PFSK-1 (cell line): ENCODE measurements at regions not wholly inside any gene's neighbourhood (a gene's known extent, or its start where the extent isn't known, plus 50 kb on each side); places are given as distances from the start of the nearest gene placed in this dataset.

ENCODE experiments used
- FOXP2 ChIP-seq: optimal IDR thresholded peaks from 2 replicates; pipeline ENCODE3; 2011; ENCODE audit warnings: borderline replicate concordance, control low read depth, inconsistent platforms; ENCODE audit not compliant: insufficient read depth; ENCODE audit errors: extremely low read length, extremely low read depth
- POLR2AphosphoS5 ChIP-seq: IDR thresholded peaks from 2 replicates; pipeline ENCODE4 v1.6.1; 2012; ENCODE audit warnings: low read depth, mild to moderate bottlenecking, control low read depth, low read length, moderate library complexity
- SIN3A ChIP-seq: IDR thresholded peaks from 2 replicates; pipeline ENCODE4 v1.6.1; 2012; ENCODE audit warnings: mild to moderate bottlenecking, low read length, moderate library complexity, borderline replicate concordance; ENCODE audit not compliant: insufficient read depth
- TAF1 ChIP-seq: IDR thresholded peaks from 2 replicates; pipeline ENCODE4 v1.6.1; 2012; ENCODE audit warnings: low read length, control low read depth, borderline replicate concordance; ENCODE audit not compliant: insufficient read depth
- TF ChIP-seq, protein P1 (sequence below), 2 experiments: IDR thresholded peaks; 2 replicates each; pipeline versions ENCODE4 v1.6.1 to v1.8.0; 2011 to 2012; ENCODE audit warnings: low read depth in 2 of 2, low read length in 2 of 2, control low read depth in 1 of 2, inconsistent platforms in 1 of 2, mild to moderate bottlenecking in 1 of 2, moderate library complexity in 1 of 2; ENCODE audit not compliant: insufficient read depth in 1 of 2

DNA sequence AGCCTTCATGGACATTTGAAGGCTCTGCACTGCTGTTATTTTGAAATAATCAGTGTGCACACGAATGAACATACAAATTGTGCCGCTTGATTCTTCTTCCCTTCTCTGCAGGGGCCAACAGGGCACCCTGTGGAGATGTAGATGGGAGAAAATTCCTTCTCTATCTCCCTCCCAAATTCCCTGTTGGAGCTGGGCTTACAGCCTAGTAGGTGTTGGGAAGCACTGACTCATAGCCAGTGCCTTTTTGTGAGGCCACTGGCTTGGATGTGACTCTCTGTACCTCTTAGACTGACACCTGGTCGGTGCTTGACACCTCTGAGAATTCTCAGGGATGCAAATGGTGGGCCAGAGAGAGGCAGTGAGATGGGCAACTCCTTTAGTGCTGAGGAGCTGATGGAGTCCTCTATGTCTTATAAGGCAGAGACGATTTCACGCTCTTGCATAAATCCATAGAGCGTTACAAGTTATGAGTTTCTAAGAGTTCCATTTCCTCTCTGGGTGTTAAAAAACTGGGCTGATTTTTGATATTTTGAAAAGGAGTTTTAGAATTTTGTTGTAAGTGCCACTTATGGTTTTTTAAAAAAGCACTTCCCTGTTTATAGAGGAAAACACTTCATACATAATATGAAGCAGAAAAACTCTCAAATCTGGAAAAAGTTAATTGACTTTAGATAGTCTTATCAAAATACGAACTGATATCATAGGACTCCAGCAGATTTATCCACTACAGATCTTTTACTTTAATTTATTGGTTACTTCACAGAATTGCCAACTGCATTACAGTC lies 89.8 kb upstream of the MAP3K7 start:
- TF ChIP-seq TAF1 (no peak), POLR2AphosphoS5 (no peak), FOXP2 (no peak), SIN3A (no peak)
- TF ChIP-seq, protein P1, sequence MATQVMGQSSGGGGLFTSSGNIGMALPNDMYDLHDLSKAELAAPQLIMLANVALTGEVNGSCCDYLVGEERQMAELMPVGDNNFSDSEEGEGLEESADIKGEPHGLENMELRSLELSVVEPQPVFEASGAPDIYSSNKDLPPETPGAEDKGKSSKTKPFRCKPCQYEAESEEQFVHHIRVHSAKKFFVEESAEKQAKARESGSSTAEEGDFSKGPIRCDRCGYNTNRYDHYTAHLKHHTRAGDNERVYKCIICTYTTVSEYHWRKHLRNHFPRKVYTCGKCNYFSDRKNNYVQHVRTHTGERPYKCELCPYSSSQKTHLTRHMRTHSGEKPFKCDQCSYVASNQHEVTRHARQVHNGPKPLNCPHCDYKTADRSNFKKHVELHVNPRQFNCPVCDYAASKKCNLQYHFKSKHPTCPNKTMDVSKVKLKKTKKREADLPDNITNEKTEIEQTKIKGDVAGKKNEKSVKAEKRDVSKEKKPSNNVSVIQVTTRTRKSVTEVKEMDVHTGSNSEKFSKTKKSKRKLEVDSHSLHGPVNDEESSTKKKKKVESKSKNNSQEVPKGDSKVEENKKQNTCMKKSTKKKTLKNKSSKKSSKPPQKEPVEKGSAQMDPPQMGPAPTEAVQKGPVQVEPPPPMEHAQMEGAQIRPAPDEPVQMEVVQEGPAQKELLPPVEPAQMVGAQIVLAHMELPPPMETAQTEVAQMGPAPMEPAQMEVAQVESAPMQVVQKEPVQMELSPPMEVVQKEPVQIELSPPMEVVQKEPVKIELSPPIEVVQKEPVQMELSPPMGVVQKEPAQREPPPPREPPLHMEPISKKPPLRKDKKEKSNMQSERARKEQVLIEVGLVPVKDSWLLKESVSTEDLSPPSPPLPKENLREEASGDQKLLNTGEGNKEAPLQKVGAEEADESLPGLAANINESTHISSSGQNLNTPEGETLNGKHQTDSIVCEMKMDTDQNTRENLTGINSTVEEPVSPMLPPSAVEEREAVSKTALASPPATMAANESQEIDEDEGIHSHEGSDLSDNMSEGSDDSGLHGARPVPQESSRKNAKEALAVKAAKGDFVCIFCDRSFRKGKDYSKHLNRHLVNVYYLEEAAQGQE (IDR thresholded peaks at IDR 0.05; ENCODE audit: insufficient read depth in 1 of 2, low read depth in 2 of 2, low read length in 2 of 2), result no peak

DNA sequence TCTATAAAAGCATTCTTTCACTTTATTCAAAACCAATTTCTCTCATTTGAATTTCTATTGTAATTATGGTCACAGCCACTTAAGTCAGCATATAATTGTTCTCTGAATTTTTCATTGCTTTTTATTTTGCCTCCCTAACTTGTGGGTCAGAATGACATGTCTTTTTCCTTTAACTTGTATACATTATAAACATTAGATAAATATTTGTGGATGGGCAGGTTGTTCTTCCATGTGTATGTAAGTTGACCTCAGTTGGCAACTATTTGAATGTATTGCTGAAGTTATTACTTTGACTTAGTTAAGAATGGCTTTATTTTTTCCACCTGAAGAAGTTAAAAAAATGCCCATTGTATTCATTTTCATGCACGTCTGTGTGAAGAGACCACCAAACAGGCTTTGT lies 83.0 kb upstream of the MAP3K7 start:
- TF ChIP-seq, protein P1 (IDR thresholded peaks at IDR 0.05; ENCODE audit: insufficient read depth in 1 of 2, low read depth in 2 of 2, low read length in 2 of 2), result no peak
- no peak for TF ChIP-seq TAF1
- TF ChIP-seq SIN3A, result no peak
- TF ChIP-seq POLR2AphosphoS5, result no peak
- TF ChIP-seq FOXP2, result no peak

DNA sequence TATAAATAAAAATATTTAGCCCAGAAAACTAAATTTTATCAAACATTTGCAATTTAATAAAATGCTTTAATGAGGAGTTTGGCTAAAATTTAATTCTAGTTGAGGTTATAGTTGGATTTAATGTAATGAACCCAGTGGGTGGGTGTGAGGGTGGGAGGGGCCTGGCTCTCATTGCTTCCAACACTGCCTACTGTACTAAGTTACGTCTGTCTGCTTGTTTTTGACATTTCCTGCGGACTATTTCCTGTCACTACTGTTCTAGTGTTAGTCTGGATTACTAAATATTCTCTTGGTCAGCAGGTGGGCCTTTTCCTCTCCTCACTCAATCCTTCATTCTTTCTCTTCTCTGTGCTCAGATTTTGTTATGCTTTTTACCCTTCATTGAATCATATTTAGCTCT lies 82.5 kb upstream of the MAP3K7 start:
- TF ChIP-seq TAF1, result no peak
- TF ChIP-seq FOXP2, result no peak
- TF ChIP-seq, protein P1 (IDR thresholded peaks at IDR 0.05; ENCODE audit: insufficient read depth in 1 of 2, low read depth in 2 of 2, low read length in 2 of 2), result no peak
- no peak for TF ChIP-seq POLR2AphosphoS5
- TF ChIP-seq SIN3A, result no peak

DNA sequence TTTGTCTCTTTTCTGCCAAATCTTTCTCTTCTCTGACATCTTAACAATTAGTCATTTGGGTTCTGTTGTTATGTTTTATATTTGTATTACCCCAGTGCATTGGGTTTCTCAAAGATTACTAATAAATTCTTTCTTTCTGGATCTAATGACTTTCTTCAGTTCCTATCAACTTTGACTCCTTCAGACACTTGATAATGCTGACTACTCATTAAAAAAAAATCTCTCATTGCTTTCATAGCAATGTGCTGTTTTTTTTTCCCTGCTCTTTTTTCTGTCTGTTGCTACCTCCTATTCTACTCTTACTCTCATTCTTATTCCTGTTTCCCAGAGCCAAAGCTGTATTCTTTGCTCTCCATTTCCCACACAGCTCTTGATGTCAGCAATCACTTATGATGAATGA lies 81.3 kb upstream of the MAP3K7 start:
- TF ChIP-seq POLR2AphosphoS5, result no peak
- TF ChIP-seq SIN3A, result no peak
- no peak for TF ChIP-seq FOXP2
- TF ChIP-seq, protein P1 (IDR thresholded peaks at IDR 0.05; ENCODE audit: insufficient read depth in 1 of 2, low read depth in 2 of 2, low read length in 2 of 2), result no peak
- no peak for TF ChIP-seq TAF1

DNA sequence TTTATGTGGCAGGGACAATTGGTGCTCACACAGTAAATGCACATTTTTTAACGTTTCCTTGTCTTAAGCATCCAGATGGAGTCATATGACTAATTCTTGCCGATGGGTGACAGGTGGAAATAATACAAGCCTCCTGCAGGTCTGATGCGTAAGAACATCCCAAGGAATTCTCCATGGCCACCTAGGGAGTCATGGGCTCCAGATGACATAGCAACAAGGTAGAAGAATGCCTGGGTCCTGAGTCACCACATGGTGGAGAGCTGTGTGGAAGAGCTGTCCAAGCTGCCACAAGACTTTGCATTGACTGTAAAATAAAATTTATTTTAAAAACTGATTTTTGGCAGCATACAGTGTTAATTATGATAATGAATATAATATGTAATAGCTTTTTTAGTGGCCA lies 77.0 kb upstream of the MAP3K7 start:
- no peak for TF ChIP-seq POLR2AphosphoS5
- TF ChIP-seq, protein P1 (IDR thresholded peaks at IDR 0.05; ENCODE audit: insufficient read depth in 1 of 2, low read depth in 2 of 2, low read length in 2 of 2), result no peak
- TF ChIP-seq SIN3A, result no peak
- TF ChIP-seq TAF1, result no peak
- TF ChIP-seq FOXP2, result no peak
